ENCODE measurements at regions not wholly inside any gene's neighbourhood (a gene's known extent, or its start where the extent isn't known, plus 50 kb on each side); places are given as distances from the start of the nearest gene placed in this dataset.

GRCh38 chr15:77807115-77807514 lies 174.4 kb upstream of the LINGO1 start:
- no peak overlapping the region for H3K18ac ChIP-seq (ENCODE audit: extremely low read depth, low read length)
- no peak overlapping the region for H3K23ac ChIP-seq (ENCODE audit: insufficient read length)
- H2BK20ac ChIP-seq (ENCODE audit: low read length), result no peak overlapping the region
- no peaks in the 10 kb centered on the region for H3K9me3 ChIP-seq (ENCODE audit: insufficient read depth in 2 of 2, low read depth in 1 of 2, low read length in 1 of 2)
- no peak overlapping the region for H2BK5ac ChIP-seq (ENCODE audit: low read depth, low read length)
- peaks cover 0 to 19% (median 10%) of the 10 kb centered on the region in 4 experiments; a peak in 6 of 7 replicates for H3K4me1 ChIP-seq (replicated peaks in 1 of 4; ENCODE audit: control insufficient read depth in 3 of 4, insufficient read depth in 4 of 4, low read length in 3 of 4)
- H3K23me2 ChIP-seq (ENCODE audit: low read depth, low read length), result peaks cover 3% of the 10 kb centered on the region; the same call in 1 of the 2 replicates
- CTCF ChIA-PET (ENCODE audit: partially characterized antibody), result interaction anchor here (0.6 to 1.7 kb wide), 6 partner anchors 9 to 203 kb away, joined by 3 to 6 read pairs (median 3); no protein-coding TSS in a partner anchor
- H4K20me1 ChIP-seq (replicated peaks in 1 of 2; ENCODE audit: control insufficient read depth in 1 of 2, insufficient read depth in 2 of 2, low read length in 2 of 2), result peaks cover 0 to 2% of the 10 kb centered on the region in 2 experiments
- no peaks in the 10 kb centered on the region for H3K79me2 ChIP-seq (ENCODE audit: control insufficient read depth in 1 of 2, insufficient read depth in 2 of 2, low read length in 2 of 2)
- no peak overlapping the region for H2BK120ac ChIP-seq (replicated peaks; ENCODE audit: low read depth, low read length)
- POLR2A ChIA-PET (ENCODE audit: partially characterized antibody), result interaction anchor here (0.6 to 1.5 kb wide), 3 partner anchors 13 to 174 kb away, joined by 3 to 5 read pairs (median 3); partner anchors contain the start of gene LINGO1
- no peak overlapping the region for H3K27ac ChIP-seq (ENCODE audit: low read depth, low read length)
- no peaks in the 10 kb centered on the region for H3K36me3 ChIP-seq (ENCODE audit: control insufficient read depth in 2 of 4, insufficient read depth in 4 of 4, low read length in 3 of 4)
- no peaks in the 10 kb centered on the region for H3K27me3 ChIP-seq (replicated peaks in 1 of 4; ENCODE audit: control insufficient read depth in 3 of 4, extremely low read depth in 1 of 4, insufficient read depth in 3 of 4, low read length in 3 of 4)
- no peak overlapping the region for H3K4me2 ChIP-seq (ENCODE audit: insufficient read depth in 1 of 2, low read depth in 2 of 2, low read length in 2 of 2)
- no peaks in the 10 kb centered on the region for H3K79me1 ChIP-seq (ENCODE audit: low read depth, low read length)
- H2AFZ ChIP-seq (ENCODE audit: low read length), result no peak overlapping the region
- no peak overlapping the region for H3K14ac ChIP-seq (ENCODE audit: insufficient read length)
- H2BK12ac ChIP-seq (ENCODE audit: low read depth, low read length), result no peak overlapping the region
- FAIRE-seq (no peak), DNase-seq (ENCODE audit: low read depth in 1 of 2, low spot score in 2 of 2) (no peak)
- no peak overlapping the region for H3K4ac ChIP-seq (replicated peaks; ENCODE audit: insufficient read length, low read depth, low read length)
- H2BK15ac ChIP-seq (ENCODE audit: low read length), result no peak overlapping the region
- no peak overlapping the region for H4K8ac ChIP-seq (ENCODE audit: extremely low read depth, insufficient read depth, low read length)
- no peak overlapping the region for H4K91ac ChIP-seq (replicated peaks; ENCODE audit: insufficient read length, low read length)
- H3K4me3 ChIP-seq (ENCODE audit: extremely low read depth in 1 of 4, insufficient read depth in 2 of 4, low read depth in 3 of 4, low read length in 4 of 4), result no peak overlapping the region
- H2AK5ac ChIP-seq (ENCODE audit: low read depth, low read length), result no peak overlapping the region
- no peak overlapping the region for H3K56ac ChIP-seq (replicated peaks; ENCODE audit: insufficient read length, low read depth, low read length)
- no peak overlapping the region for H4K5ac ChIP-seq (ENCODE audit: insufficient read length, low read depth, low read length)
- WGBS, 2 experiments (ENCODE audit: extremely low coverage in 1 of 2, insufficient coverage in 1 of 2, insufficient read length in 1 of 2, insufficient replicate concordance in 2 of 2, low coverage in 1 of 2, low lambda C conversion rate in 2 of 2, missing lambda C conversion rate in 1 of 2), result 86% methylated on average over 6 of the region's 6 CpGs; no CpG with 5 or more reads in 1 of the 2 experiments
- no peak overlapping the region for H3K9ac ChIP-seq (replicated peaks in 1 of 4; ENCODE audit: extremely low read depth in 1 of 4, low read depth in 3 of 4, low read length in 3 of 4)
- TF ChIP-seq POLR2AphosphoS5 (IDR thresholded peaks at IDR 0.05; ENCODE audit: low read depth, low read length), result no peak
- TF ChIP-seq RNF2 (IDR thresholded peaks at IDR 0.05; ENCODE audit: borderline replicate concordance, low read depth, low read length, missing control alignments, poor library complexity, severe bottlenecking), result no peak
- no peak for TF ChIP-seq TAF1 (IDR thresholded peaks at IDR 0.05; ENCODE audit: low read depth, low read length)
- TF ChIP-seq E2F6 (IDR thresholded peaks at IDR 0.05), result no peak
- TF ChIP-seq RAD21 (IDR thresholded peaks at IDR 0.05 in 1 of 2, conservative IDR thresholded peaks at IDR 0.05 in 1 of 2; ENCODE audit: low read depth in 2 of 2, low read length in 2 of 2), result no peak
- TF ChIP-seq KDM5A (IDR thresholded peaks at IDR 0.05; ENCODE audit: low read length), result no peak
- no peak for TF ChIP-seq CEBPB (IDR thresholded peaks at IDR 0.05; ENCODE audit: low read depth, low read length)
- no peak for TF ChIP-seq CTCF (IDR thresholded peaks at IDR 0.05; ENCODE audit: control extremely low read depth in 1 of 3, insufficient read depth in 1 of 3, low read depth in 1 of 3, low read length in 3 of 3)
- no peak for TF ChIP-seq EGR1 (IDR thresholded peaks at IDR 0.05; ENCODE audit: borderline replicate concordance, low read depth, low read length)
- TF ChIP-seq, protein P1, sequence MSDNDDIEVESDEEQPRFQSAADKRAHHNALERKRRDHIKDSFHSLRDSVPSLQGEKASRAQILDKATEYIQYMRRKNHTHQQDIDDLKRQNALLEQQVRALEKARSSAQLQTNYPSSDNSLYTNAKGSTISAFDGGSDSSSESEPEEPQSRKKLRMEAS (IDR thresholded peaks at IDR 0.05), result no peak

Data from H1 (cell line).